ENCODE measurements at regions not wholly inside any gene's neighbourhood (a gene's known extent, or its start where the extent isn't known, plus 50 kb on each side); places are given as distances from the start of the nearest gene placed in this dataset.
A peak's percentile ranks its signal among the peaks of the same experiment; 100 is the strongest.

DNA sequence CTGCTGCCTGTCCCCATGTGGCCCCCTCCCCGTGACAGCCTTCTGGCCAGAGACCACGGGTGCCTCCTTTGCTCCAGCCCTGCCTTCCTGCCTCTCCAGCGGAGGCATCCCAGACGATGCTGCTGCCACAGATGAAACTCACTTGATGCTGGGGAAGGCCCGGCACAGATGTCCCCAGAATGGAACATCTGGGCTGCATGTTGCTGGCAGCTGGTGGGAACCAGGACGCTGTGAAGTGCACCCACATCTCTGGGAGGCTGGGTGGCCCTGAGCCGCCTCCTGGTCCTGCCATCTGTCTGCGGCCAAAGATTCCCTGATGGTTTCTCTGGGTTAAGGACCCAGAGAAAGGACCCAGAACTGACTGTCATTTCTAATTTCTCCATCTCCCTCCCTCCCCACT, 51.9 kb upstream of the PTPRS start:
- DNase-seq: no peak

- no peak for DNase-seq
Observed at GRCh38 chr19:5393088-5393487, 52.5 kb upstream of the PTPRS start.

DNA sequence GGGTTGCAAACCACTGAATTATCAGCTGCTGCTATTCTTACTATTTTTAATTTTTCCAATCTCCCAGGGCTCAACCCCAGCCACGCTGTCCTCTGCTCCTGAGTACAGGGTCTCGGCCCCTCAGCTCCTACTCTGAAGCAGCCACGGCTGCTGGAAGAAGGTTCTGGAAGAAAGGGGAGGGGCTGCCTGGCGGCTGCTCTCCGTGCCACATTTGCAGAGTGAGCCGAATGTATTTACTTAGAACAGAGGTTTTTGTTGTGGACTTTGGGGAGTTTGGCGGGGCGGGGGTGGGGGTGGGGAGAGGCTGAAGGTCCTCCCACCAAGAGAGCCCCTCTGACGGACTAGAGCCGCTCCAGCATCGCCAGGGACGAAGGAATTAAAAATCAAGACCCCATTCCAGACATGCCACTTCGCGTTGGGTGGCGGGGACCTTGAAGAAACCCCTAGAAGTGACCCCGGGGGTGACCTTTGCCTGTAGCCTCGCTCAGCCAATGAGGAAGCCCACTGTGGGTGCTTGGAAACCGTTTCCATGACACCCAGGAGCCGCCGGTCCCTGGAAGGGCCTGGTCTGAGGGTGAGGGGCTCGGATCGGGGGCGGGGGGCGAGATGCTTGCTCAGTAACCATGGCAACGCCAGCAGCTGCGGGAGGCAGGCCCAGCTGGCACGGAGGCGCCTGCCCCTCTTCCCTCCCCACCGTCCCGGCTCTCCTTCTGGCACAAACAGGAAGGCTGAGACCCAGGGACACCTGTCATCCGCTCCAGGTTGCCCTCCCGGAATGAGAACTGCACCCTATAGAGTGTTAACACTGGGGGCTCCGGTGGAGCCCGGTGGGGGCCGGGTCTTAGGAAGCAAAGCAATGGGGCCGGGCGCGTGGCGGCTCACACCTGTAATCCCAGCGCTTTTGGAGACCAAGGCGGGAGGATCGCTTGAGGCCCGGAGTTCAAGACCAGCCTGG, 54.2 kb upstream of the PTPRS start:
- no peak for DNase-seq

GRCh38 chr19:5395556-5395955, 54.9 kb upstream of the PTPRS start:
- DNase-seq: no peak

GRCh38 chr19:5396096-5396939, 55.7 kb upstream of the PTPRS start:
- no peak for DNase-seq

DNA sequence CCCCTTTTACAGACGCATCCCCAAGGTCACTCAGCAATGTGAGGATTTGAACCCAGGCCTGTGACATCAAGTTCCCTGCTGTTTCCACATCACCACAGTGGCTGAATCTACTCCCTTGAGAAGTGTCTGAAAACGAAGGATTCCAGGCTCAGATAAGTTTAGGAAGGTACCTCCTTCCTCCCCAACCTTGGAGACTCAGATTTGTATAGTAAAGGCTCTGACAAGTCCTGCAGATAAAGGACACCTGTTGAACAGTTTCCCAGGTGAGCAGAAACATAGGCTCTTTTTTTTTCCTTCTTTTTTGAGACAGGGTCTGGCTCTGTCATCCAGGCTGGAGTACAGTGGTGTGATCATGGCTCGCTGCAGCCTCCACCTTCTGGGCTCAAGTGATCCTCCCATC, 56.4 kb upstream of the PTPRS start:
- no peak for DNase-seq

GRCh38 chr19:5397804-5398692, 57.2 kb upstream of the ZNRF4 start:
- DNase-seq: no peak

DNA sequence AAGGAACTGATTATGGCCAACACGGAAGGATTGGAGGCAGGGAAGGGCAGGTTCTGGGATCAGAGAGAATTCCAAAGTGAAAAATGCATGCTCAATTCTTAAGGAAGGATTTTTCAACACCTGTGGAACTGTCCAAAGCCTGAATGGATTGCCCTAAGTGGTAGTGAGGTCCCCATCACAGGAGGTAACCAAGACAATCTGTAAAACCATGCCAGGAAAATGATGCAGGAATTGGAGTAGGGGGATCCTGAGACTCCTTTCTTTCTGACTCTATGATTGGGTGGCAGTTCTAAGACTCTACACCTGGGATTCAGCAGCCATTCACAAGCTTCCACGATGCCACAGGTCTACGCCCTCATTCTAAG, 56.5 kb upstream of the ZNRF4 start:
- no peak for DNase-seq

- DNase-seq: peak; percentile 92
Observed at GRCh38 chr19:5403968-5404640, 51.1 kb upstream of the ZNRF4 start.

Data from femur (tissue), 1 donor.